ENCODE measurements at regions not wholly inside any gene's neighbourhood (a gene's known extent, or its start where the extent isn't known, plus 50 kb on each side); places are given as distances from the start of the nearest gene placed in this dataset.

GRCh38 chr13:86986448-86986847, 684.7 kb upstream of the SLITRK5 start:
- TF ChIP-seq CTCF (optimal IDR thresholded peaks at IDR 0.05 in 1 of 3, IDR thresholded peaks at IDR 0.05 in 1 of 3, conservative IDR thresholded peaks at IDR 0.05 in 1 of 3; ENCODE audit: extremely low read depth in 1 of 3, insufficient read depth in 2 of 3, low read length in 3 of 3), result no peak
- no peak for TF ChIP-seq EZH2 (IDR thresholded peaks at IDR 0.05; ENCODE audit: low read length)
